C4-2B (cell line): ENCODE measurements at regions not wholly inside any gene's neighbourhood (a gene's known extent, or its start where the extent isn't known, plus 50 kb on each side); places are given as distances from the start of the nearest gene placed in this dataset.
"Not testable (repeated sequence)": the region's sequence is repeated elsewhere in the genome, so short reads cannot be mapped to it uniquely, and the experiment has no call there.

Source experiments
- H3K27ac ChIP-seq: fragments of 450-650 bp; 2 replicates; pipeline ENCODE4 v1.5.1; 2017
- ZFX ChIP-seq: fragments of 450-650 bp; IDR thresholded peaks from 2 replicates; pipeline ENCODE4 v1.6.1; 2017
- TF ChIP-seq, protein P1 (sequence below): fragments of 450-650 bp; conservative IDR thresholded peaks from 2 replicates; pipeline ENCODE4 v1.5.1; 2017; ENCODE audit warnings: mild to moderate bottlenecking

DNA sequence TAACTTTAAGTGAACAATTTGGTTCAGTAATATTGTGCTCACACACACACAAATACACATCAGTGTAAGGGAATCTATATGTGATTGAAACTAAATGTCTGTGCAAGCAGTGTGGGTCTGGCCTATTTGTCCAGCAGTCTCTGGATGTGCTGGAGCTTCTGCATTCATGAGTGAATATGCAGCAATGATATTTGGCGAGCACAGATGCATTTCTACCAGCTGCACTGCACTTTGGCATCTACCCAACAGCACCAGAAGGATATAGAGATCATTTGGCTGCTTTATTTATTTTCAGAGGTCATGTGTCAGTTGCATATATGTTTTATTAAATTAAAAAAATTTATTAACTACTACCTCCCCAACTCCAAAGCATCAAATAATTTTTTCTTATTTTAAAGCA lies 613.4 kb upstream of the NR3C2 start:
- H3K27ac ChIP-seq, result no peak overlapping the region
- TF ChIP-seq ZFX, result no peak
- TF ChIP-seq, protein P1, sequence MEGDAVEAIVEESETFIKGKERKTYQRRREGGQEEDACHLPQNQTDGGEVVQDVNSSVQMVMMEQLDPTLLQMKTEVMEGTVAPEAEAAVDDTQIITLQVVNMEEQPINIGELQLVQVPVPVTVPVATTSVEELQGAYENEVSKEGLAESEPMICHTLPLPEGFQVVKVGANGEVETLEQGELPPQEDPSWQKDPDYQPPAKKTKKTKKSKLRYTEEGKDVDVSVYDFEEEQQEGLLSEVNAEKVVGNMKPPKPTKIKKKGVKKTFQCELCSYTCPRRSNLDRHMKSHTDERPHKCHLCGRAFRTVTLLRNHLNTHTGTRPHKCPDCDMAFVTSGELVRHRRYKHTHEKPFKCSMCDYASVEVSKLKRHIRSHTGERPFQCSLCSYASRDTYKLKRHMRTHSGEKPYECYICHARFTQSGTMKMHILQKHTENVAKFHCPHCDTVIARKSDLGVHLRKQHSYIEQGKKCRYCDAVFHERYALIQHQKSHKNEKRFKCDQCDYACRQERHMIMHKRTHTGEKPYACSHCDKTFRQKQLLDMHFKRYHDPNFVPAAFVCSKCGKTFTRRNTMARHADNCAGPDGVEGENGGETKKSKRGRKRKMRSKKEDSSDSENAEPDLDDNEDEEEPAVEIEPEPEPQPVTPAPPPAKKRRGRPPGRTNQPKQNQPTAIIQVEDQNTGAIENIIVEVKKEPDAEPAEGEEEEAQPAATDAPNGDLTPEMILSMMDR, result no peak

DNA sequence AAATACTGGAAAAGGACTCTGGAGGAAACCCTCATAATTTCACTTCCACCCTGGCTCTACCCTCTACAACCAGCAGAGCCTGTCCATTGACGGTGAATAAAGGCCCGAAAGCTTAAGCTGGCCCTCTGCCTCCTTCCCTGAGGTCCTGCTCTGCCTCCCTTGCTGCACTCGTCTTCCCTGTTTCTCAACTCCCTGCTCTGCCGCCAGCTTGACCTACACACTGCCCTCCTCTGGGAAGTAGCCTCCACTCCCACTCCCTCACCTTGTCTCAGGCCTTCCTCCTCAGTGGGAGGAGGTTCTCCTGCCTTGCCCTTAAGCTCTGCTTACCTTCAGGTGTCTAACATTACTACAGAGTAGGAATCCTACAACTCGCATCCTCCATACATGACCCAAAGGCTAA lies 608.6 kb upstream of the NR3C2 start:
- no peak for TF ChIP-seq ZFX
- no peak overlapping the region for H3K27ac ChIP-seq

DNA sequence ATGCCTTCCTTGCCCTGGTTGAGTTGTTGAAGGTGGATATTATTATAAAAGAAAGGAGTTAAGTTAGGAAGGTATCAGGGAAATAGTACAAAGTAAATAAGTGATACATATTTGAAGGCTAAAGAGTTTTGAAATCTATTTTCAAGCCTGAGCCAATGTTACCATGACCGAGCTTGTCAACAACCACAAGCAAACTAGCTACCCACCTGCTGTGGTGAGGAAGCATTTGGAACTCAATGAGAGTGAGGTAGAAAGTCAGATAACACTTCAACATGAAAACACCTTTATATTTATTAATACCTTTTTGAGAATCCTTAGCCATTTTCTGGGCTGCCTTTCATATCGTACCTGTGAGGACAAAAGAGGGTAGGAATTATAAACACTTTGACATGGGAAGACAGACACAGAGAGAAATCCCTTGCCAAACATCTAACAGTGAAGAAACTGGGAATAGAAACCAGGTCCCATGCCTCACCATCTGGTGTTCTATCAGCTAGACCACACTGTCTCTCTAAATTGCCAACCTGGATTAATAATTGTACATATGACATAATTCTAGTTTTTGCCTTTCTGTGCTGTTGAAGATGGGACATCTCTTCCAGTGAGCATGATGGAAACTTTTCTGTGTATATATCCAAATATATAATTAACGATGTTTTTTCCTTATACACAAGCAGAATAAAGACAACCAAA lies 606.4 kb upstream of the NR3C2 start:
- H3K27ac ChIP-seq, result no peak overlapping the region
- TF ChIP-seq, protein P1, result no peak
- no peak for TF ChIP-seq ZFX

DNA sequence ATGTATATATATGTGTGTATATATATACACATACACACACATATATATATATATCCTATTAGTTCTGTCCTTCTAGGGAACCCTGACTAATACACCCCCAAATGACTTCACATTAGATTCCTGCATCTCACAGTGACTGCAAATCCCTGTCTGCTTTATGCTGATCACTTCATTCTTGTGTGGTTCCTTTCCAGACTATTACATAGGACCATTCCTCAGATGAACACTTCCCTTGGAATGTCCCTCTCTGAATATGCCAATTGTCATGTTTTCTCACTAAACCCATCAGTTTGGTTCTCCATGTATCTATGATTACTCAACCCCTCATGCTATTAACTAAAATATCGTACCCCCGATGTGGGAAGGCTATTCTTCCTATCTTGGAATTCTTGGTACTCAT lies 605.2 kb upstream of the NR3C2 start:
- no peak overlapping the region for H3K27ac ChIP-seq
- no peak for TF ChIP-seq ZFX
- TF ChIP-seq, protein P1, result no peak

DNA sequence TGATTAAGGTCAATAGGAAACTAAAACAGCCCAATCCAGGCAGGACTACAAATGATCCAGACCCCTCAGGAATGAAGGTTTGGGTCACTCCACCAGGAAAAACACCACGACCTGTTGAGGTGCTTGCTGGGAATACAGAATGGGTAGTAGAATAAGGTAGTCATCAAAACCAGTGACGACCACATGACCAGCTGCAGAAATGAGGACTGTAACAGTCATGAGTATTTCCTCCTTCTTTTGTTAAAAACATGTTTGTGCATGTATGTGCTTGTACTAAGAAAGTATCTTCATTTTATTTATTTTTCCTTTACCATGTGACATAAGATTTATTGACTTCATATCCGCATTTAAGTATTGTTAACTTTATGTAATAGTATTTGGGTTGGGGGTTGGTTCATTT lies 603.5 kb upstream of the NR3C2 start:
- TF ChIP-seq ZFX, result no peak
- TF ChIP-seq, protein P1, result no peak
- H3K27ac ChIP-seq, result no peak overlapping the region

DNA sequence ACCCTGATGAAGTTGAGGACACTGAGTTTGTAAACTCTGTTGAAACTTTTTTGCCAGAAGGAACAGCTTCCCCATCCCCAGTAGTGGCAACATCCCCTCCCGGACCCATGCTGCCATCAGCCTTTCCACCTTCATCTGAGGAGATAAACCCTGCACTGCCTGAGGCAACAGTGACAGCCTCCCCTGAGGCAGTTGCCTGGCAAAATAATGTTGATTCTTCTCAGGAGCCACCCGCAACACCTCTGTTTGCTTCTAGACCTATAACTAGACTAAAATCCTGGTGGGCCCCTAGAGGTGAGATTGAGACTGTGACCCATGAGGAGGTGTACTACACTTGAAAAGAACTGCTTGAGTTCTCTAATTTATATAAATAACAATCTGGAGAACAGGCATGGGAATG lies 597.6 kb upstream of the NR3C2 start:
- not testable (repeated sequence) for H3K27ac ChIP-seq

DNA sequence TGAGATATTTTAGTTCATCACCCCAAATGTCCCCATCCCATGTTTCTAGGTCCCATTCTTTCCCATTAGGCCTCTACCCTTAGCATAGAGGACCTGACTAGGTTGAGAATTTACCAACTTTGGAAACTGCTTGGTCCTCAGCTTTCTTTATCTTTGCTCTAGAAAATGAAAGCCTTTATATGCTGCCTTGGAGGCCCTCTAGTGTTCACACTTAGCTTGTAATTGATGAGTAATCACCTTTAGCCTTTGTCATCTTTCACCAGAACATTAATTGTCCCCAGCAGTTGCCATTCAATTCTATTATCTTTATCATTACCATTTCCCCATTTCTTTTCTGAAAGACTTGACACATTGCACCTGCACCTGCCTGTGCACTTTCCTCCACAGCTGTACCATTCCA lies 589.2 kb upstream of the NR3C2 start:
- no peak overlapping the region for H3K27ac ChIP-seq
- TF ChIP-seq, protein P1, result peak; percentile 70
- TF ChIP-seq ZFX, result no peak

DNA sequence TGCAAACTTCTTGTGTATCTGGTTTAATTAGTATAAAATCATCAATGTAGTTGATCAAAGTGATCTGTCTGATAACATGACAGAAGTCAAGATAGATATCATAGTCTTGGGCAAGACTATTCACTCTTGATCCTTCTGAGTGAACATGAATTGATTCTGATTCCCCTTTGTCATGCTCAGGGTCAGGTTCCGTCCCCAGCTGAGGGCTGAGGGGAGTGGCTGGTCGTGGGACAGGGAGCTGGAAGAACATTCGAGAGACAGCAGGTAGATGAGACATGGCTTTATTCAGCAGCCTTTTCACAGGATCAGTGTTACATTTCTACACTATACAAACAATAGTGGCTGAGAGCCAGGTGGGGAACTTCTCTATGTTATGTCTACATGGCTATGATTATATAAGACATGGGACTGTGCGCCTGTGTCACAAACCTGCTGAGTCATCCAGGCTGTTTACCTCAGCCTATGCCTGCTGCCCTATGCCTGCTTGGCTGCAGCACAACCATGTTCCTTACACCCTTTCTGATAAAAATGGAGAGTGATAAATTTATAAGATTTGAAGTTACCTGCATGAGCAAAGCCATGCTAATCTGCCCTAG lies 586.9 kb upstream of the NR3C2 start:
- no peak for TF ChIP-seq ZFX
- TF ChIP-seq, protein P1, result no peak
- no peak overlapping the region for H3K27ac ChIP-seq
